RWPE1 (cell line): ENCODE measurements at regions not wholly inside any gene's neighbourhood (a gene's known extent, or its start where the extent isn't known, plus 50 kb on each side); places are given as distances from the start of the nearest gene placed in this dataset.

Experiments used
- CTCF ChIA-PET: fragments of 350-600 bp; sonication (Branson Sonifier 250); formaldehyde crosslinking; extraction: SDS; loops from one replicate; lab custom pipeline; 2021; lab: Yijun Ruan, JAX
- POLR2A ChIA-PET: fragments of 400-600 bp; formaldehyde crosslinking; extraction: SDS; loops from one replicate; lab custom pipeline; 2020; ENCODE audit warnings: antibody characterized with exemption; ENCODE audit not compliant: low non-redundant PET; lab: Yijun Ruan, JAX
- DNase-seq: peaks from one replicate; pipeline ENCODE4 v3.0.0; 2012; ENCODE audit warnings: low spot score
- H3K27ac ChIP-seq: fragments of 450-650 bp; 2 replicates; pipeline ENCODE4 v1.5.1; 2017
- CTCF ChIP-seq: fragments of 450-650 bp; conservative IDR thresholded peaks from 2 replicates; pipeline ENCODE4 v1.5.1; 2017; ENCODE audit warnings: low read depth, mild to moderate bottlenecking

GRCh38 chr2:6369266-6369665 is 496.4 kb downstream of the CMPK2 start:
- no peak overlapping the region for H3K27ac ChIP-seq
- CTCF ChIA-PET: no interaction called here
- POLR2A ChIA-PET: no interaction called here
- no peak for DNase-seq
- no peak for TF ChIP-seq CTCF

- no peak for DNase-seq
- ChIA-PET CTCF (no interaction called here), POLR2A (no interaction called here)
- TF ChIP-seq CTCF: no peak
- no peak overlapping the region for H3K27ac ChIP-seq
Measured at GRCh38 chr2:6370753-6371551, 494.8 kb downstream of the CMPK2 start.

GRCh38 chr2:6372317-6372901 is 493.3 kb downstream of the CMPK2 start:
- peak; percentile 15 for DNase-seq
- no peak for TF ChIP-seq CTCF
- ChIA-PET POLR2A (no interaction called here), CTCF (interaction anchor here (0.7 kb wide), 1 partner anchor 144 kb away, joined by 3 read pairs; no protein-coding TSS in a partner anchor)
- no peak overlapping the region for H3K27ac ChIP-seq

- ChIA-PET CTCF (no interaction called here), POLR2A (no interaction called here)
- TF ChIP-seq CTCF: no peak
- no peak for DNase-seq
- no peak overlapping the region for H3K27ac ChIP-seq
Measured at GRCh38 chr2:6381326-6381725, 484.4 kb downstream of the CMPK2 start.

- no peak overlapping the region for H3K27ac ChIP-seq
- CTCF ChIA-PET: no interaction called here
- DNase-seq: no peak
- POLR2A ChIA-PET: no interaction called here
- no peak for TF ChIP-seq CTCF
Measured at GRCh38 chr2:6384341-6384740, 481.4 kb downstream of the CMPK2 start.

- CTCF ChIA-PET: no interaction called here
- POLR2A ChIA-PET: no interaction called here
- no peak for DNase-seq
- no peak overlapping the region for H3K27ac ChIP-seq
- no peak for TF ChIP-seq CTCF
Measured at GRCh38 chr2:6392354-6392753, 473.4 kb downstream of the CMPK2 start.
